ENCODE measurements at regions not wholly inside any gene's neighbourhood (a gene's known extent, or its start where the extent isn't known, plus 50 kb on each side); places are given as distances from the start of the nearest gene placed in this dataset.

- TF ChIP-seq POLR2A (IDR thresholded peaks at IDR 0.05), result no peak
- TF ChIP-seq CTCF (IDR thresholded peaks at IDR 0.05), result no peak
These were observed 654.2 kb downstream of the OTOL1 start for GRCh38 chr3:162150790-162151189.

All from body of pancreas (tissue), 4 donors.